IMR-90 (cell line): ENCODE measurements at regions not wholly inside any gene's neighbourhood (a gene's known extent, or its start where the extent isn't known, plus 50 kb on each side); places are given as distances from the start of the nearest gene placed in this dataset.

Experiments used
- ATAC-seq: fragments of 200-7000 bp; cut with Tn5 transposase; 2 replicates; pipeline ENCODE4 v1.9.1; 2020; ENCODE audit warnings: low read depth, mild to moderate bottlenecking, moderate library complexity
- BruUV-seq: library from RNA; stranded (reverse); fragments of 400-500 nt; replicated peaks from 2 replicates; lab custom pipeline; 2021; lab: Mats Ljungman, UMichigan
- CTCF ChIA-PET: fragments of 300-600 bp; formaldehyde crosslinking; extraction: SDS; loops from one replicate; lab custom pipeline; 2021; ENCODE audit warnings: antibody characterized with exemption; lab: Yijun Ruan, JAX
- POLR2A ChIA-PET: fragments of 300-600 bp; sonication (Branson Sonifier 250); formaldehyde crosslinking; loops from one replicate; lab custom pipeline; 2022; ENCODE audit warnings: antibody characterized with exemption; ENCODE audit not compliant: unreplicated experiment; lab: Charles Lee
- DNase-seq: peaks from one replicate; pipeline ENCODE4 v3.0.0; 2013
- H2AFZ ChIP-seq: replicated peaks from 2 replicates; pipeline ENCODE3; 2013; ENCODE audit warnings: low read length, mild to moderate bottlenecking; ENCODE audit not compliant: poor library complexity
- H2AK5ac ChIP-seq: 2 replicates; pipeline ENCODE4 v1.6.1; 2013; ENCODE audit warnings: low read depth, low read length, inconsistent platforms
- H2AK9ac ChIP-seq: replicated peaks from 2 replicates; pipeline ENCODE3; 2013; ENCODE audit warnings: mild to moderate bottlenecking, low read depth, low read length, moderate library complexity; ENCODE audit not compliant: poor library complexity
- H2BK120ac ChIP-seq: 2 replicates; pipeline ENCODE4 v1.6.1; 2013; ENCODE audit warnings: low read depth, low read length, inconsistent platforms
- H2BK15ac ChIP-seq: 3 replicates; pipeline ENCODE4 v1.6.1; 2013; ENCODE audit warnings: low read depth, low read length, inconsistent platforms
- H2BK20ac ChIP-seq: 2 replicates; pipeline ENCODE4 v1.6.1; 2013; ENCODE audit warnings: low read depth, mild to moderate bottlenecking, inconsistent platforms, low read length, moderate library complexity
- H2BK5ac ChIP-seq: 2 replicates; pipeline ENCODE4 v1.6.1; 2013; ENCODE audit warnings: mild to moderate bottlenecking, low read depth, low read length, inconsistent platforms; ENCODE audit not compliant: poor library complexity, severe bottlenecking
- H3K14ac ChIP-seq: replicated peaks from 2 replicates; pipeline ENCODE4 v1.6.1; 2013; ENCODE audit warnings: low read depth, low read length, inconsistent platforms
- H3K18ac ChIP-seq: 2 replicates; pipeline ENCODE4 v1.6.1; 2013; ENCODE audit warnings: low read depth, low read length, control low read depth
- H3K23ac ChIP-seq: 2 replicates; pipeline ENCODE4 v1.6.1; 2013; ENCODE audit warnings: low read depth, low read length, inconsistent platforms
- H3K27ac ChIP-seq: 2 replicates; pipeline ENCODE4 v1.5.1; 2013; ENCODE audit warnings: mild to moderate bottlenecking, control low read depth, low read length; ENCODE audit not compliant: insufficient read depth
- H3K27me3 ChIP-seq: 2 replicates; pipeline ENCODE4 v1.6.1; 2013; ENCODE audit warnings: low read length; ENCODE audit not compliant: control insufficient read depth, insufficient read depth
- H3K36me3 ChIP-seq: 2 replicates; pipeline ENCODE4 v1.6.1; 2013; ENCODE audit warnings: low read length, mixed read lengths; ENCODE audit not compliant: control insufficient read depth, insufficient read depth
- H3K4ac ChIP-seq: 2 replicates; pipeline ENCODE4 v1.6.1; 2013; ENCODE audit warnings: low read depth, low read length, inconsistent platforms
- H3K4me1 ChIP-seq: 2 replicates; pipeline ENCODE4 v1.6.1; 2013; ENCODE audit warnings: low read length, mixed read lengths; ENCODE audit not compliant: control insufficient read depth, insufficient read depth
- H3K4me2 ChIP-seq: 2 replicates; pipeline ENCODE4 v1.6.1; 2013; ENCODE audit warnings: low read depth, mild to moderate bottlenecking, control low read depth, low read length, moderate library complexity
- H3K4me3 ChIP-seq: 2 replicates; pipeline ENCODE4 v1.5.1; 2013; ENCODE audit warnings: low read depth, mild to moderate bottlenecking, control low read depth, low read length, moderate library complexity; ENCODE audit not compliant: insufficient read depth
- H3K56ac ChIP-seq: 2 replicates; pipeline ENCODE4 v1.6.1; 2013; ENCODE audit warnings: low read length, inconsistent platforms; ENCODE audit not compliant: insufficient read depth; ENCODE audit errors: extremely low read depth
- H3K79me1 ChIP-seq, 2 experiments: 2 replicates each; pipeline ENCODE4 v1.6.1; 2013; ENCODE audit warnings: low read length in 2 of 2, inconsistent platforms in 1 of 2, low read depth in 1 of 2
- H3K9ac ChIP-seq: 2 replicates; pipeline ENCODE4 v1.6.1; 2013; ENCODE audit warnings: low read depth, low read length, control low read depth
- H3K9me1 ChIP-seq: 2 replicates; pipeline ENCODE4 v1.6.1; 2013; ENCODE audit warnings: low read length, inconsistent platforms; ENCODE audit not compliant: insufficient read depth
- H3K9me3 ChIP-seq: 2 replicates; pipeline ENCODE4 v1.6.1; 2013; ENCODE audit warnings: low read length; ENCODE audit not compliant: control insufficient read depth, insufficient read depth
- H4K20me1 ChIP-seq: 2 replicates; pipeline ENCODE4 v1.6.1; 2013; ENCODE audit warnings: low read length, inconsistent platforms; ENCODE audit not compliant: insufficient read depth
- H4K5ac ChIP-seq: 2 replicates; pipeline ENCODE4 v1.6.1; 2013; ENCODE audit warnings: mild to moderate bottlenecking, low read depth, low read length, control low read depth
- H4K8ac ChIP-seq, 2 experiments: 2 replicates each; pipeline ENCODE4 v1.6.1; 2013; ENCODE audit warnings: low read depth in 2 of 2, low read length in 2 of 2, control low read depth in 1 of 2, inconsistent platforms in 1 of 2
- H4K91ac ChIP-seq: 2 replicates; pipeline ENCODE4 v1.6.1; 2013; ENCODE audit warnings: low read depth, low read length, inconsistent platforms; ENCODE audit not compliant: insufficient read depth
- BHLHE40 ChIP-seq: fragments of 150-350 bp; IDR thresholded peaks from 2 replicates; pipeline ENCODE4 v1.6.1; 2016; ENCODE audit warnings: mild to moderate bottlenecking, low read depth, low read length
- CEBPB ChIP-seq: IDR thresholded peaks from 2 replicates; pipeline ENCODE4 v1.6.1; 2012; ENCODE audit warnings: low read depth, low read length, improper control_type of control experiment
- CHD1 ChIP-seq: IDR thresholded peaks from 2 replicates; pipeline ENCODE4 v1.6.1; 2012; ENCODE audit warnings: low read depth, low read length, improper control_type of control experiment
- FOS ChIP-seq: fragments of 150-350 bp; IDR thresholded peaks from 2 replicates; pipeline ENCODE4 v1.6.1; 2016; ENCODE audit warnings: low read depth, low read length
- MAFK ChIP-seq: IDR thresholded peaks from 2 replicates; pipeline ENCODE4 v1.6.1; 2012; ENCODE audit warnings: low read depth, low read length, improper control_type of control experiment
- MAZ ChIP-seq: IDR thresholded peaks from 2 replicates; pipeline ENCODE4 v1.6.1; 2012; ENCODE audit warnings: low read depth, mild to moderate bottlenecking, low read length, improper control_type of control experiment, moderate library complexity, borderline replicate concordance
- MXI1 ChIP-seq: IDR thresholded peaks from 2 replicates; pipeline ENCODE4 v1.6.1; 2012; ENCODE audit warnings: low read depth, mild to moderate bottlenecking, low read length, moderate library complexity, borderline replicate concordance
- NFE2L2 ChIP-seq: fragments of 150-350 bp; IDR thresholded peaks from 2 replicates; pipeline ENCODE4 v1.6.1; 2016; ENCODE audit warnings: low read depth, mild to moderate bottlenecking, low read length
- POLR2A ChIP-seq: IDR thresholded peaks from 2 replicates; pipeline ENCODE4 v1.6.1; 2012; ENCODE audit warnings: mild to moderate bottlenecking, low read depth, low read length
- RAD21 ChIP-seq: IDR thresholded peaks from 2 replicates; pipeline ENCODE4 v1.6.1; 2012; ENCODE audit warnings: low read length, improper control_type of control experiment
- RCOR1 ChIP-seq: IDR thresholded peaks from 2 replicates; pipeline ENCODE4 v1.6.1; 2012; ENCODE audit warnings: mild to moderate bottlenecking, low read length, improper control_type of control experiment; ENCODE audit not compliant: insufficient replicate concordance
- RFX5 ChIP-seq: IDR thresholded peaks from 2 replicates; pipeline ENCODE4 v1.8.0; 2012; ENCODE audit warnings: low read depth, mild to moderate bottlenecking, low read length, moderate library complexity
- SMC3 ChIP-seq: fragments of 150-350 bp; IDR thresholded peaks from 2 replicates; pipeline ENCODE4 v1.6.1; 2016; ENCODE audit warnings: low read depth, mild to moderate bottlenecking, antibody characterized with exemption, low read length, moderate library complexity
- USF2 ChIP-seq: fragments of 150-350 bp; IDR thresholded peaks from 2 replicates; pipeline ENCODE4 v1.6.1; 2017; ENCODE audit warnings: mild to moderate bottlenecking, antibody characterized with exemption, low read length, low read depth
- WGBS, 2 experiments: methylation state at CpG; one replicate each; pipeline versions ENCODE4 v1.1.5 to v1.1.7; 2013; ENCODE audit warnings: missing lambda C conversion rate in 2 of 2; ENCODE audit not compliant: insufficient read length in 1 of 2; ENCODE audit errors: extremely low coverage in 2 of 2; 5-methylcytosine and 5-hydroxymethylcytosine counted together
- dilution Hi-C: fragments of 300-500 bp; cut with HindIII; formaldehyde crosslinking; loops from one replicate; pipeline ENCODE4 v1.14.3; 2018; ENCODE audit warnings: low sequenced_read_pairs; ENCODE audit not compliant: unreplicated experiment
- in situ Hi-C: fragments of 300-500 bp; cut with MboI; formaldehyde crosslinking; loops from 3 replicates; pipeline ENCODE4 v1.14.3; 2019; ENCODE audit warnings: low sequenced_read_pairs, inconsistent platforms, mixed read lengths
- intact Hi-C: fragments of 100-400 bp; cut with micrococcal nuclease; formaldehyde crosslinking; loops from 2 replicates; pipeline ENCODE4 v1.10.0; 2022
- TF ChIP-seq, protein P1 (sequence below): conservative IDR thresholded peaks from 2 replicates; pipeline ENCODE4 v1.5.1; 2012; ENCODE audit warnings: mild to moderate bottlenecking, low read depth, low read length, improper control_type of control experiment
- TF ChIP-seq, protein P2 (sequence below): fragments of 150-350 bp; IDR thresholded peaks from 2 replicates; pipeline ENCODE4 v1.6.1; 2016; ENCODE audit warnings: low read depth, mild to moderate bottlenecking, low read length, moderate library complexity, borderline replicate concordance

DNA sequence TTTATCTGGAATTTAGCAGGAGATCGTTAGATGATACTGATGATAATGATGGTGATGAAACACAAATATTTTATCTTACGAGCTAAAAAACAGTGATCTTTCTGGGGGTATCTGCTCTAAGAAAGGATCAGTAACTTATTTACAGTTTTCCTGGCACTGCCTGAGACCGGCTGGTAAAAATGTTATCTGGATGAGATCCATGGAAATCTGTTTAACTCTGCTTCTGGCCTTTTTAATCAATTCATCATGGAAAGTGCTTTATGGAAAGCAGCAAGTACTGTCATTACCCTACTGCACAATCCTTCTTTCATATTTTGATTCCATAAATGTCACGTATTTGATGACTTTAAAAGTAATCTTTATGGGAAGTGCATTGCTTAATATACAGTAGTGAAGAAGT lies 612.7 kb upstream of the GCFC2 start:
- no peak overlapping the region for H2AK5ac ChIP-seq
- dilution Hi-C loops: no loop called here
- no peak overlapping the region for H2BK15ac ChIP-seq
- no peak overlapping the region for H4K5ac ChIP-seq
- no peak overlapping the region for H3K14ac ChIP-seq
- H2BK120ac ChIP-seq: no peak overlapping the region
- H2AK9ac ChIP-seq: no peak overlapping the region
- H3K4ac ChIP-seq: no peak overlapping the region
- intact Hi-C loops: no loop called here
- no peaks in the 10 kb centered on the region for H4K20me1 ChIP-seq
- H3K79me1 ChIP-seq: no peaks in the 10 kb centered on the region
- H3K9me3 ChIP-seq: no peaks in the 10 kb centered on the region
- ATAC-seq (no peak), DNase-seq (no peak)
- H3K36me3 ChIP-seq: no peaks in the 10 kb centered on the region
- TF ChIP-seq RAD21 (no peak), RFX5 (no peak), NFE2L2 (no peak), FOS (no peak), USF2 (no peak), MAZ (no peak), POLR2A (no peak), BHLHE40 (no peak), MXI1 (no peak), SMC3 (no peak), MAFK (no peak), CHD1 (no peak), CEBPB (no peak), RCOR1 (no peak)
- TF ChIP-seq, protein P1, sequence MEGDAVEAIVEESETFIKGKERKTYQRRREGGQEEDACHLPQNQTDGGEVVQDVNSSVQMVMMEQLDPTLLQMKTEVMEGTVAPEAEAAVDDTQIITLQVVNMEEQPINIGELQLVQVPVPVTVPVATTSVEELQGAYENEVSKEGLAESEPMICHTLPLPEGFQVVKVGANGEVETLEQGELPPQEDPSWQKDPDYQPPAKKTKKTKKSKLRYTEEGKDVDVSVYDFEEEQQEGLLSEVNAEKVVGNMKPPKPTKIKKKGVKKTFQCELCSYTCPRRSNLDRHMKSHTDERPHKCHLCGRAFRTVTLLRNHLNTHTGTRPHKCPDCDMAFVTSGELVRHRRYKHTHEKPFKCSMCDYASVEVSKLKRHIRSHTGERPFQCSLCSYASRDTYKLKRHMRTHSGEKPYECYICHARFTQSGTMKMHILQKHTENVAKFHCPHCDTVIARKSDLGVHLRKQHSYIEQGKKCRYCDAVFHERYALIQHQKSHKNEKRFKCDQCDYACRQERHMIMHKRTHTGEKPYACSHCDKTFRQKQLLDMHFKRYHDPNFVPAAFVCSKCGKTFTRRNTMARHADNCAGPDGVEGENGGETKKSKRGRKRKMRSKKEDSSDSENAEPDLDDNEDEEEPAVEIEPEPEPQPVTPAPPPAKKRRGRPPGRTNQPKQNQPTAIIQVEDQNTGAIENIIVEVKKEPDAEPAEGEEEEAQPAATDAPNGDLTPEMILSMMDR: no peak
- TF ChIP-seq, protein P2, sequence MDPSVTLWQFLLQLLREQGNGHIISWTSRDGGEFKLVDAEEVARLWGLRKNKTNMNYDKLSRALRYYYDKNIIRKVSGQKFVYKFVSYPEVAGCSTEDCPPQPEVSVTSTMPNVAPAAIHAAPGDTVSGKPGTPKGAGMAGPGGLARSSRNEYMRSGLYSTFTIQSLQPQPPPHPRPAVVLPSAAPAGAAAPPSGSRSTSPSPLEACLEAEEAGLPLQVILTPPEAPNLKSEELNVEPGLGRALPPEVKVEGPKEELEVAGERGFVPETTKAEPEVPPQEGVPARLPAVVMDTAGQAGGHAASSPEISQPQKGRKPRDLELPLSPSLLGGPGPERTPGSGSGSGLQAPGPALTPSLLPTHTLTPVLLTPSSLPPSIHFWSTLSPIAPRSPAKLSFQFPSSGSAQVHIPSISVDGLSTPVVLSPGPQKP: no peak
- BruUV-seq: no TSS peak
- no peak overlapping the region for H4K8ac ChIP-seq
- H4K91ac ChIP-seq: no peak overlapping the region
- H3K56ac ChIP-seq: no peak overlapping the region
- no peak overlapping the region for H3K27ac ChIP-seq
- no peak overlapping the region for H3K4me3 ChIP-seq
- POLR2A ChIA-PET: no interaction called here
- no peak overlapping the region for H3K4me2 ChIP-seq
- no peak overlapping the region for H3K23ac ChIP-seq
- no peaks in the 10 kb centered on the region for H3K27me3 ChIP-seq
- H2BK20ac ChIP-seq: no peak overlapping the region
- H3K9me1 ChIP-seq: no peaks in the 10 kb centered on the region
- in situ Hi-C loops: no loop called here
- H3K18ac ChIP-seq: no peak overlapping the region
- H3K4me1 ChIP-seq: no peaks in the 10 kb centered on the region
- WGBS, 2 experiments: 83% methylated on average over 1 of the region's 4 CpGs; no CpG with 5 or more reads in 1 of the 2 experiments
- no peak overlapping the region for H2AFZ ChIP-seq
- no peak overlapping the region for H3K9ac ChIP-seq
- no peak overlapping the region for H2BK5ac ChIP-seq
- CTCF ChIA-PET: no interaction called here
